Osteoblast (primary cell): ENCODE measurements at regions not wholly inside any gene's neighbourhood (a gene's known extent, or its start where the extent isn't known, plus 50 kb on each side); places are given as distances from the start of the nearest gene placed in this dataset.

ENCODE experiments used
- DNase-seq: peaks from one replicate; pipeline ENCODE4 v3.0.0; 2011; ENCODE audit warnings: low spot score, mixed read lengths; ENCODE audit not compliant: insufficient read length; ENCODE audit errors: missing footprints
- H2AFZ ChIP-seq: 2 replicates; pipeline ENCODE4 v1.6.0; 2011; ENCODE audit warnings: mild to moderate bottlenecking, low read length
- H3K27ac ChIP-seq: 2 replicates; pipeline ENCODE4 v1.5.1; 2011; ENCODE audit warnings: mild to moderate bottlenecking, low read depth, low read length, moderate library complexity
- H3K27me3 ChIP-seq: 2 replicates; pipeline ENCODE4 v1.6.0; 2012; ENCODE audit warnings: mild to moderate bottlenecking, control low read depth, inconsistent platforms, low read length, moderate library complexity; ENCODE audit not compliant: insufficient read depth
- H3K36me3 ChIP-seq: 2 replicates; pipeline ENCODE4 v1.5.1; 2011; ENCODE audit warnings: mild to moderate bottlenecking, low read length, control low read depth, moderate library complexity; ENCODE audit not compliant: insufficient read depth
- H3K4me1 ChIP-seq: 2 replicates; pipeline ENCODE4 v1.5.1; 2011; ENCODE audit warnings: mild to moderate bottlenecking, low read length, control low read depth, moderate library complexity; ENCODE audit not compliant: insufficient read depth
- H3K4me2 ChIP-seq: 2 replicates; pipeline ENCODE4 v1.6.0; 2011; ENCODE audit warnings: mild to moderate bottlenecking, low read length; ENCODE audit not compliant: insufficient read depth
- H3K4me3 ChIP-seq: fragments of 200-600 bp; sonication (generic); 3 replicates; pipeline ENCODE4 v1.5.1; 2012; ENCODE audit warnings: mild to moderate bottlenecking, low read length, inconsistent platforms; ENCODE audit not compliant: insufficient read depth
- H3K79me2 ChIP-seq: 2 replicates; pipeline ENCODE4 v1.6.0; 2012; ENCODE audit warnings: mild to moderate bottlenecking, low read length, control low read depth, inconsistent platforms; ENCODE audit not compliant: insufficient read depth
- H3K9me3 ChIP-seq: 2 replicates; pipeline ENCODE4 v1.5.1; 2011; ENCODE audit warnings: low read depth, low read length, control low read depth
- H4K20me1 ChIP-seq: 2 replicates; pipeline ENCODE4 v1.6.0; 2012; ENCODE audit warnings: mild to moderate bottlenecking, low read length, control low read depth; ENCODE audit not compliant: insufficient read depth
- TF ChIP-seq, protein P1 (sequence below): IDR thresholded peaks from 2 replicates; pipeline ENCODE4 v1.5.1; 2011; ENCODE audit warnings: mild to moderate bottlenecking, low read depth, low read length, moderate library complexity; ENCODE audit errors: extremely low read depth

GRCh38 chrX:49773993-49774392 lies 55.1 kb upstream of the PAGE4 start:
- DNase-seq, result no peak
- H2AFZ ChIP-seq, result no peak overlapping the region
- H3K36me3 ChIP-seq, result no peaks in the 10 kb centered on the region
- no peak overlapping the region for H3K4me3 ChIP-seq
- H3K79me2 ChIP-seq, result no peaks in the 10 kb centered on the region
- no peak overlapping the region for H3K4me2 ChIP-seq
- no peaks in the 10 kb centered on the region for H4K20me1 ChIP-seq
- H3K27ac ChIP-seq, result no peak overlapping the region
- no peaks in the 10 kb centered on the region for H3K9me3 ChIP-seq
- no peaks in the 10 kb centered on the region for H3K27me3 ChIP-seq
- H3K4me1 ChIP-seq, result no peaks in the 10 kb centered on the region
- TF ChIP-seq, protein P1, sequence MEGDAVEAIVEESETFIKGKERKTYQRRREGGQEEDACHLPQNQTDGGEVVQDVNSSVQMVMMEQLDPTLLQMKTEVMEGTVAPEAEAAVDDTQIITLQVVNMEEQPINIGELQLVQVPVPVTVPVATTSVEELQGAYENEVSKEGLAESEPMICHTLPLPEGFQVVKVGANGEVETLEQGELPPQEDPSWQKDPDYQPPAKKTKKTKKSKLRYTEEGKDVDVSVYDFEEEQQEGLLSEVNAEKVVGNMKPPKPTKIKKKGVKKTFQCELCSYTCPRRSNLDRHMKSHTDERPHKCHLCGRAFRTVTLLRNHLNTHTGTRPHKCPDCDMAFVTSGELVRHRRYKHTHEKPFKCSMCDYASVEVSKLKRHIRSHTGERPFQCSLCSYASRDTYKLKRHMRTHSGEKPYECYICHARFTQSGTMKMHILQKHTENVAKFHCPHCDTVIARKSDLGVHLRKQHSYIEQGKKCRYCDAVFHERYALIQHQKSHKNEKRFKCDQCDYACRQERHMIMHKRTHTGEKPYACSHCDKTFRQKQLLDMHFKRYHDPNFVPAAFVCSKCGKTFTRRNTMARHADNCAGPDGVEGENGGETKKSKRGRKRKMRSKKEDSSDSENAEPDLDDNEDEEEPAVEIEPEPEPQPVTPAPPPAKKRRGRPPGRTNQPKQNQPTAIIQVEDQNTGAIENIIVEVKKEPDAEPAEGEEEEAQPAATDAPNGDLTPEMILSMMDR, result no peak

- Histone ChIP-seq H2AFZ (no peak overlapping the region), H3K36me3 (no peaks in the 10 kb centered on the region), H3K4me3 (no peak overlapping the region), H3K27ac (no peak overlapping the region), H4K20me1 (no peaks in the 10 kb centered on the region), H3K9me3 (no peaks in the 10 kb centered on the region), H3K4me1 (no peaks in the 10 kb centered on the region), H3K4me2 (no peak overlapping the region), H3K79me2 (no peaks in the 10 kb centered on the region), H3K27me3 (no peaks in the 10 kb centered on the region)
- TF ChIP-seq, protein P1, result no peak
- DNase-seq, result no peak
Observed at GRCh38 chrX:49767236-49767635, 61.9 kb upstream of the PAGE4 start.

DNA sequence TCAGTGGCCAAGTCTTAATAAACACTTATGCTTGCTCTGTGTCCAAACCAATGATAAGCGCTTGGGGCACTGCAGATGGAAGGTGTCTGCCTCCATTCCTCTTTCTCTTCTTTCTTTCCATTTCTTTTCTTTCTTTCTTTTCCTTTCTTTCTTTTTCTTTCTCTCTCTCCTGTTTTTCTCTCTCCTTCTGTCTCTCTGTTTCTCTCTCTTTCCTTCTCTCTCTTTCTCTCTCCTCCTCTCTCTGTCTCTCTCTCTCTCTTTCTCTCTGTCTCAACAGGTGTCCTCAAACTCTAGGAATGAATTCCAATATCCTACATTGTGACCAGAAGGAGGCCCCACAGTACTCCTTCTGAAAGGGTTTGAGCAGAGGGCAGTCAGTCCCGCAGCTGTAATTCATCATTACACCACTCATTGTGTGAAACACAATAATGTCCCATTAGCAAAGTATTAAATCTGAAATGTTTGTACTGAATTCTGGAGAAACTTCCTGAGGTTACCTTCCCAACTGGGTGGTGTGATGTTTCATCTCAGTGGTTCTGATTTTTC lies 66.5 kb upstream of the PAGE1 start:
- no peak for DNase-seq

DNA sequence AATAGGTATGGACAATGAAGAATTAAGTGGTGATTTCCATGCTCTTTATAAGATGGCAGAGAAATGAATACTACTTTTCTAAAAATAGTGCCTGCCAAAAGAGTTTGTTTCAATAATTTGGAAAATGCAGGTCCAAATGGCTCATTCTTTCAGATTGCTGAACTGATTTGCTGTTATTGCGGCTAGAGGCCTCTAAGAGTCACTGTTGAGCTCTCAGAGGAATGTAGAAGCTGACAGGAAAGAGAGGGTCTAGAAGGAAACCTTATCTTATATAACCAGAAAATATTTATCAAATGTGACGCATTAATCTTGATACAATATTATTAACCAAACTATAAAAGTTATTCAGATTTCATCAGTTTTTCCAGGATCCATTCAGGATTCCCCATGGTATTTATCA lies 65.7 kb upstream of the PAGE1 start:
- Histone ChIP-seq H3K4me2 (no peak overlapping the region), H2AFZ (no peak overlapping the region), H4K20me1 (no peaks in the 10 kb centered on the region), H3K27me3 (no peaks in the 10 kb centered on the region), H3K27ac (no peak overlapping the region), H3K36me3 (no peaks in the 10 kb centered on the region), H3K9me3 (no peaks in the 10 kb centered on the region), H3K4me3 (no peak overlapping the region), H3K4me1 (no peaks in the 10 kb centered on the region), H3K79me2 (no peaks in the 10 kb centered on the region)
- TF ChIP-seq, protein P1, result peak; percentile 53
- no peak for DNase-seq

More for the DNA sequence above, 66.5 kb upstream of the PAGE1 start:
- Histone ChIP-seq H3K79me2 (no peaks in the 10 kb centered on the region), H3K4me3 (no peak overlapping the region), H3K9me3 (no peaks in the 10 kb centered on the region), H4K20me1 (no peaks in the 10 kb centered on the region), H3K4me2 (no peak overlapping the region), H3K27me3 (no peaks in the 10 kb centered on the region), H2AFZ (no peak overlapping the region), H3K36me3 (no peaks in the 10 kb centered on the region), H3K27ac (no peak overlapping the region), H3K4me1 (no peaks in the 10 kb centered on the region)
- TF ChIP-seq, protein P1, result no peak
